Esophagus muscularis mucosa (tissue), 4 donors: ENCODE measurements at regions not wholly inside any gene's neighbourhood (a gene's known extent, or its start where the extent isn't known, plus 50 kb on each side); places are given as distances from the start of the nearest gene placed in this dataset.

ENCODE experiments used
- EP300 ChIP-seq: sonication (generic); formaldehyde crosslinking; IDR thresholded peaks from one replicate; pipeline ENCODE4 v1.6.1; 2017; ENCODE audit warnings: antibody characterized with exemption
- POLR2A ChIP-seq: fragments of 450-650 bp; IDR thresholded peaks from one replicate; pipeline ENCODE4 v1.6.1; 2017; ENCODE audit warnings: antibody characterized with exemption, moderate library complexity, mild to moderate bottlenecking, low read depth
- POLR2AphosphoS5 ChIP-seq, 2 donors: sonication (generic); formaldehyde crosslinking; IDR thresholded peaks; one replicate each; pipeline ENCODE4 v1.6.1; 2017; ENCODE audit warnings: antibody characterized with exemption in 2 of 2
- TF ChIP-seq, protein P1 (sequence below), 3 experiments: fragments of 200-600 bp in 2 of 3; fragments of 450-650 bp in 1 of 3; sonication (generic) in 2 of 3; IDR thresholded peaks; one replicate each; pipeline ENCODE4 v1.5.1; 2017 to 2019; ENCODE audit warnings: antibody characterized with exemption in 3 of 3, mild to moderate bottlenecking in 2 of 3, moderate library complexity in 1 of 3

DNA sequence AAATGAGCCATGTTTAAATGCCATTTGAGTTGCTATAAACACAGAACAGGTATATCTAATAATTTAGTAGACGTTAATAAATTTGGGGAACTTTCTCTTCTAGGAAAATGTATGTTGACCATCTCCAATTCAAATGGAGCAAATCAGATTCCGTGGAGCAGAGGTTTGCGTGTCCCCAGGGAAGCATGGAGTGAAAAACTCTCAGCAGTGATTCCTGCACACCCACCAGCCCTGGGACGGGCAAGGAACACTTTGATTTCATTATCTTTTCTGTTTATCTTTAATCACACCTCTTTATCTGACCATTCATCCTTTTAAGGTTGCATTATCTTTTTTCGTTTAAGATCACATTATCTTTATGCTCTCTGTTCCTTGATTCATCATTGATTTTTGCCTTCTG is 95.0 kb downstream of the RNASET2 start:
- TF ChIP-seq, protein P1, sequence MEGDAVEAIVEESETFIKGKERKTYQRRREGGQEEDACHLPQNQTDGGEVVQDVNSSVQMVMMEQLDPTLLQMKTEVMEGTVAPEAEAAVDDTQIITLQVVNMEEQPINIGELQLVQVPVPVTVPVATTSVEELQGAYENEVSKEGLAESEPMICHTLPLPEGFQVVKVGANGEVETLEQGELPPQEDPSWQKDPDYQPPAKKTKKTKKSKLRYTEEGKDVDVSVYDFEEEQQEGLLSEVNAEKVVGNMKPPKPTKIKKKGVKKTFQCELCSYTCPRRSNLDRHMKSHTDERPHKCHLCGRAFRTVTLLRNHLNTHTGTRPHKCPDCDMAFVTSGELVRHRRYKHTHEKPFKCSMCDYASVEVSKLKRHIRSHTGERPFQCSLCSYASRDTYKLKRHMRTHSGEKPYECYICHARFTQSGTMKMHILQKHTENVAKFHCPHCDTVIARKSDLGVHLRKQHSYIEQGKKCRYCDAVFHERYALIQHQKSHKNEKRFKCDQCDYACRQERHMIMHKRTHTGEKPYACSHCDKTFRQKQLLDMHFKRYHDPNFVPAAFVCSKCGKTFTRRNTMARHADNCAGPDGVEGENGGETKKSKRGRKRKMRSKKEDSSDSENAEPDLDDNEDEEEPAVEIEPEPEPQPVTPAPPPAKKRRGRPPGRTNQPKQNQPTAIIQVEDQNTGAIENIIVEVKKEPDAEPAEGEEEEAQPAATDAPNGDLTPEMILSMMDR (IDR thresholded peaks at IDR 0.05): no peak
- no peak for TF ChIP-seq POLR2AphosphoS5 (IDR thresholded peaks at IDR 0.05)
- no peak for TF ChIP-seq POLR2A
- no peak for TF ChIP-seq EP300
